ENCODE measurements at regions not wholly inside any gene's neighbourhood (a gene's known extent, or its start where the extent isn't known, plus 50 kb on each side); places are given as distances from the start of the nearest gene placed in this dataset.
"Not testable (repeated sequence)": the region's sequence is repeated elsewhere in the genome, so short reads cannot be mapped to it uniquely, and the experiment has no call there.

DNA sequence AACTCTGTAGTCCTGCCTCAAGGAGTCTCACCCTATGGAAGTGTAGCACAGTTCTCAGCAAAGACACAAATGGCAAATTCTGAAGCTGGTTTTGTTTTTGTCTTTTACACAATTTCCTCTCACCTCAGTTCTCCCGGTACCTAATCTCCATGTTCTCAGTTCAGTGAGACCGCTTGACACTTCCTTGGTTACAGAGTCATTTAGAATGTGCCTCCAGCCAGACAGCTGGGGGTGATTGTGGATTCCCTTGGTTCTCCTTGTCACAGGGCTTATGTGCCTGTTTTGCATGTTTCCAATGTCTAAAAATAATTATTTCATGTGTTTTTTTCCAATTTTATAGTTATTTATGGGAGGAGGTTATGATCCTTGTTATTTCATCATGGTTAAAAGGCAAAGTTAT is 379.5 kb upstream of the MAP2 start:
- no peak for DNase-seq (ENCODE audit: low read depth)

DNA sequence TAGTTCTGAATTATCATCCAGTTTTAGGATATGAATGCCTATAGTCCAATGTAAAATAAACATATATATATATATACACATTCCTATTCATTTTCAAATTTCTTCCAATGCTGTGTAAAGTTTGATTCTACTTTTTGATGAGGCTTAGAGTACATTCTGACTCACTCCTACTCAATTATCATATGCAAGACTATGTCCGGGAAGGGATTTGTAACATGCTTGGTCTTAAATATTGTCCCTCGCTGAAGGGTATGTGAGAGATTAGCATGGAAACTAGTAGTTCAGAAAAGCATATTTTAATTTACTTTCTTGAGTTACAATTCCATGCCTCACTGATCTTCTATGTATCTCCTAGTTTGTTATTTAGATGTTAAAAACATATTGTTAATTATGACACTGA is 377.7 kb upstream of the MAP2 start:
- no peak for DNase-seq (ENCODE audit: low read depth)

DNA sequence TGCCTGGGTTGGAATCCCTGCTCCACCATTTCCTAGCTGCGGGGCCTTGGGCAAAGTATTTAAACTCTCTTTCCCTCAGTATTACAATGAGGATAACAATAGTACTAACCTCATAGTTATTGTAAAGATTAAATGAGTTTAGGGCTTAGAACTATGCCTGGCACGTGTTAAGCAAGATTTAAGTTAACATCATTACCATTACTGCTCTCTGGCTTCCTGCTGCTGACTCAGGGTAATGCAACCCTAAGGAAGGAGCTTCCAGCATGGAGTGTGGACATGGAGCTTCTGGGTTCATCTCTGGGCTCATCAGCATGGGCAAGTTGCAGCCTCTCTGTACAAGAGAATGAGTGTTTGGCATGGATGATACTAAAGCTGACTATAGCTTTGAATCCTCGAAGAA is 374.2 kb upstream of the MAP2 start:
- DNase-seq (ENCODE audit: low read depth): no peak

DNA sequence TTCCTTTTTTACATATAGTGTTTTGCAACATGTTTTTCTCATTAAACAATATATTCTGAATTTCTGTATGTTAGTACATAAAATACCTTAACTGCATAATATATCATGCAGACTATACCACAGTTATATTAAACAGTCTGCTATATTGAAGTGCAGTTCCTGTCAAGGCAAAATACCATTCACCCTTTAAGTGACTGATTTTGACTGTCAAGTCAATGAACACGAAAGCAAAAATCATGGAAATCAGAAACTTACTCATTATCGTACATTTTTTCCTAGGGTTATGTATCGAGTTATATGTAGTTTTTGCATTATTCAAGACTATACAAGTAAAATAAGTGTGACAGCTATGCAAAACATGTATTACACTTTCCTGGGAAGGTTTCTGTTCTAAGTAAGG is 361.6 kb upstream of the MAP2 start:
- no peak for DNase-seq (ENCODE audit: low read depth)

DNA sequence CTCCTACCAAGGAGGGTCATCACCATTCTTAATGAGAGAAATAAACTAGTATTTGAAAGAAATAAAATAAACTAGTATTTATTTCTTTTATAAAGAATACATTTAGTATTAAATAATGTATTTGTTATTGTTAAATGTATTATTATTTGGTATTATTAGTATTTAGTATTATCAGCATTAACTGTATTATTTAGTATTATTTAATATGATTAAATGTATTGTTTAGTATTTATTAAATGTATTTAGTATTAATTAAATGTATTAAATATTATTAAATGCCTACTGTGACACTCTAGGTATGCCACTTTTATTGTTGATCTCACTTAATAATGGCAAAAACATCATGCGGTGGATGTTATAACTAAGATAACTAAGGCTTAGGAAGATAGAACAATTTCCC is 353.6 kb upstream of the MAP2 start:
- no peak for DNase-seq (ENCODE audit: low read depth)

DNA sequence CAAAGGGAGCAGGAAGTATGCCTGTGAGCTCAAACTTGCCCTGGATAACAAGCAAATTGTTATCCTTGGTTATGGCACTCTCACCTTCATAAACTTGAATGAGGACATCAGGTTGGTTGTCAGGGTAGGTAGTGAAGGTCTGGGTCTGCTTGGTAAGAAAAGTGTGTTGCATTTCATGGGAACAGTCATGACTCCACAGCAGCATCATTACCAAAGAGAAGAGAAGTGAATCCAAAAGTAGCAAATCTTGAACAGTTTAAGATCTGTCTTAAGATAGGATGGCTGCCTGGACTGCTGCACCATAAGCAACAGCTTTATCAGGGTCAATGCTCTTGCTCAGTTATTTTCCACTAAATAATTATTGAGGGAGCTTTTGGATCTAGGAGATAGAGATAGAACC is 350.7 kb upstream of the MAP2 start:
- DNase-seq (ENCODE audit: low read depth): no peak

DNA sequence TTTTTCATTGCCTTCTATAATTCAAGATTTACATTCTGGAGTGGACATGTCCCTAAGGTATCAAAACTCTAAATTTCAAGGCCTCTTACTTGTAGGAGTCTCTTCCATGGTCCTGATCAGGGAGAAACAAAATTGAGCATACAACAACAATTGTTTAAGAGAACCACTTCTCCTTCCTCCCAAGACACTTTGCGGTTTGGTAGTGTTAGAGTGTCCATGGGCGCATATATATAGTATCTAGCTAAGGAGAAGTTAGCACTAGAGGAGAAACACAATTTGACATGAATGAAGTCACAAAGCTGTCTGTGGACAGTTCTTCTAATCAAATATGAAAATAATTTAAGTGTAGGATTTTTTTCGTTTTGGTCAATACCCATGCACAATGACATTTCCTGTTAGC is 349.1 kb upstream of the MAP2 start:
- DNase-seq (ENCODE audit: low read depth): no peak

DNA sequence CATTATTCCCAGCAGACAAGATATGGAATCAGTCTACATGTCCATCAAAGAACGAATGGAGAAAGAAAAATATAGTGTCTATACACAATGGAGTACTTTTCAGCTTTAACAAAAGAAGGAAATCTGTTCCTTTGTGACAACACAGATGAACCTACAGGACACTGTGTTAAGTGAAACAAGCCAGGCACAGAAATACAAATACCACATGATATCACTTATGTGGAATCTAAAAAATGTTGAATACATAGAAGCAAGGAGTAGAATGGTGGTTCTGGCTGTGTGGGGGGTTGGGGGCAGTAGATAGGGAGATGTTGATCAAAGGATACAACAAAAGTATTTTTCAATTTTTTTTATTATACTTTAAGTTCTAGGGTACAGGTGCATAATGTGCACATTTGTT is 347.7 kb upstream of the MAP2 start:
- no peak for DNase-seq (ENCODE audit: low read depth)

DNA sequence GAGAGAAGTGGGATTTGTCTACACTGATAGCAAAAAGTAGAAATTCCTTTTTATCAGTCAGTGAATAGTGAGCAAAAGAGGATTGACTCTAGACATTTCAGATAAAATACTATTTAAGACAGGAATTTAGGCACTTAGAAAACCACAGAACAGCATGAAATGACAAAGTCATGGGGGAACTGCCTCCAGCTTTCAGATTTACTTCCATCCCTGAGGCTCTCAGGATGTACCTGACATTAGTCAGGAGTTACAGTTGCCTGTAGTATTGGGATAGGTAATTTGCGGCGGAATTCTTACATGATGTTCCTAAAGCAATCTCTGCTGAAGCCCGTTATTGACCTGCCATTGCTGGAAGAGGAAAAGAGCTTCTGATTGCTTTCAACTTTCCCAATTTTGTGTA is 337.1 kb upstream of the MAP2 start:
- DNase-seq (ENCODE audit: low read depth): no peak

DNA sequence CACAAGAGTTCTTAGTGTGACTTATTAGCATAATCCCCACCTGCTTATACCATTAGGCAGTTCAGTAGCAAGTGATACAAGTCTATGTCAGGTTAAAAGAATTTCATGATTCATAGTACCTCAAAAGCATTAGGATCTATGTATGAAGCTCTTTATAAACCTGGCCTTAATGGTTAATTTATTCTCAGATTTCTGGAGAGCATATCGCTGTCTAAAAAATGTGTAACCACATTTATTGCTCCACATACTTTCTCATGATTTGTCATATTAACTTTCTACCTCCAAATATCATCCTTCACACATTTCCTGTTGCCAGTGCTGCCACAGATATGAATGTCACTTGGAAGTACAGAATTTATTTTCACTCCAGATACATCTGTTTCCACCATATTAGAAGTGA is 332.8 kb upstream of the MAP2 start:
- peak; percentile 61 for DNase-seq (ENCODE audit: low read depth)

DNA sequence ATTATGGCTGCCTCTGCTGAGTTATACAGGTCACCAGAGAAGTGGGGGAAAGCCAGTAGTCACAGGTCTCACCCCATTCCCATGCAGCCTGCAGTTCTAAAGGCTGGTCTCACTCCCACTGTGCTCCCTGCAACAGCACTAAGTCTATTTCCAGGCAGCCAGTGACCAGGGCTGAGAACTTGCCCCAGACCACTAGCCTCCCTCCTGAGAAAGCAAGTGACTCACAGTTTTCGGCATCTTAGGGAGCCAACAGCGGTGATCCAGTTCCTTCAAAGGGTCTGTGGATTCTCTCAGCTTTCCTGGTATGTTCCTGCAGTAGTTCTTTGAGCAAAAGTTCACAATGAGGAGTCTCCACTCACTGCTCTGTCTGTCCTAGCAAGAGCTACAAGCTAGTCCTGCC is 329.6 kb upstream of the MAP2 start:
- peak; percentile 69 for DNase-seq (ENCODE audit: low read depth)

DNA sequence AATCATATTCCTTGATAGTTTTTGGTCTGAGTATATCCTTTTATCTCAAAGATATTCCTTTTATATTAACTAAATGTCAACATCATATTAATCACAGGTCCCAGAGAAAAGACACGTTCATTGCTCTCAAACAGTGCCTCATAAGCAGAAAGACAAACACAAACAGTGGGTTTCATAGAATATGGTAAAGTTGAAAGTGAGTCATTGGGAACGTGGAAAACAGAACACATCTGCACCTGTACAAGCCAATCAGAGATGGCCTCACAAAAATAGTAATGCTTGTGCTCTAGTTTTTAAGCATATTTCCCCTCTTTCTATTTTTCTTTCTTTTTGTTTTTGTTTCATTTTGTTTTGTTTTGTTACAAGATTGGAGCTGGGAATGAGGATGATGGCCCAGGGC is 328.4 kb upstream of the MAP2 start:
- no peak for DNase-seq (ENCODE audit: low read depth)

DNA sequence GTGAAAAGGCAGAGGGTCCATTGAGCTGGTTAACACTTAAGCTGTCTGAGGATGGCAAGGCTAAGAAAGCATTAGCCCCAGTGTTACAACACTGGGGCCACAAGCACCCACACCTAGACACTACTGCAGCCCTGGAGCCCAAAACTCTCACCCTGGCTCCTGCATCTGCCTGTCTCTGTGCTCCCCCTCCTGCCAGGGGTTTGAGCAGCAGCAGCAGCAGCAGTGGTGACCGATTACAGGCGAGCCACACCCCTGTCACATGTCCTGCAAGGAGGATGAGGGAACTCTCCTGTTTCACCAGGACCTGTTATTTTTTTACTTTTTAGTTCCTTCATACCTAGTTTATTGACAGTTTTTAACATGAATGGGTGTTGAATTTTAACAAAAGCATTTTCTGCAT is 326.7 kb upstream of the MAP2 start:
- DNase-seq (ENCODE audit: low read depth): no peak

DNA sequence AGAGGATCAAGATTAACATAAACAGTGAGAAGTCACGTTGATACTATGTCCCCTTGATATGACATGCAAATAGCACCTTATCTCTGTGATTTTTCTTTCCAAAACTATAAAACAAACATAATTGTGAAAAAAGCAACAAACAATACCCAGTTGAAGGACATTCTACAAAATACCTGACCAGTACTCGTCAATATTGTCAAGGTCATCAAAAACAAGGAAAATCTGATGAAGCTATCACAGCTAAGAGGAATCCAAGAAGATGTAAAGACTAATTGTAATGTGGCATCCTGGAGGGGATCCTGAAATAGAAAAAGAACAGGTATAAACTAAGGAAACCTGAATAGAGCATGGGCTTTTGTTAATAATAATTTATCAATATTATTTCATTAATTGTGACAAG is 321.5 kb upstream of the MAP2 start:
- DNase-seq (ENCODE audit: low read depth): no peak

DNA sequence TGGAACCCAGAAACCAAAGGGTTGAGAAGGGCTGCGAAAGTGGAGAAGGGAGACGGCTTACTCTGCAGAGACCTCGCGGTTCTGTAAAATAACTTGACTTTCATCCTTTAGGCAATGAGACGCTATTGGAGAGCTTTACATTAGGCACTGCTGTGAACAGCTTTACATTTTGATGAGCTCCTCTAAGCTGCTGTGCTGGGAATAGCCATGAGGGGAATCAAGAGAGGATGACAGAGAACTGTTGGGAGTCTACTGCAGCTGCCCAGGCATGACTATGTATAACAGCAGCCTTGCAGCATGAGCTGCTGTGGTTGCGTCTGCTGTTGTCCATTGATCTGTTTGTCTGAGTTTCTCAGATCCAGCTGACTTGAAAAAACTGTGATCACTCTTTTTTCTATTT is 310.8 kb upstream of the MAP2 start:
- no peak for DNase-seq (ENCODE audit: low read depth)

DNA sequence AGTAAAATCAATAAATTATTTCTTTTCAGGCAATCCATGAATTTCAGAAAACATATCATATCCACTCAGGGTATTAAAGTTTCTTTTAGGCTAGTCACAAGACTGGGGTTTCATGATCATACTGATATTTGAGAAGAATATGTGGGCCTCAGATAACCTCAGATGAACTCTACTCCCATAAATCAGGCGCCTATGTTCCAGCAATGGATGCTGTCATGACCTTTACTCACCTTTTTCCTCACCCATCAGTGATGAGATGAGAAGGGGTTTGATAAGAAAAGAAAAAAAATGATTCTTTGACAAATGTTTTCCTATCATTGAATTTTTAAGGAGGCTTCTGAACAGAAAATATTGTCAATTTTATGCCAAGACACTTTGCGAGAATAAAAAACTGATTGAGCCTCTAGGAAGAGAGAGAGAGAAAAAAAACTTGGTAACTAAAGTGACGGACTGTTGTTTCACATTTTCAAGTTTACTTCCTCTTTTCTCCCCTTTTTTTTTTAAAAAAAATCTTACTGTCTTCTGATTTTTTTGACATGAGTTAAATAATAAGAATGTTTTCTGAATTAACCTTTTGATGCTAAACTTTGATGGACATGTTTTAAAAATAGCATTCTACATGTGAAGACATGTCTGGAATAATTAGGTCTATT is 309.1 kb upstream of the MAP2 start:
- DNase-seq (ENCODE audit: low read depth): no peak

DNA sequence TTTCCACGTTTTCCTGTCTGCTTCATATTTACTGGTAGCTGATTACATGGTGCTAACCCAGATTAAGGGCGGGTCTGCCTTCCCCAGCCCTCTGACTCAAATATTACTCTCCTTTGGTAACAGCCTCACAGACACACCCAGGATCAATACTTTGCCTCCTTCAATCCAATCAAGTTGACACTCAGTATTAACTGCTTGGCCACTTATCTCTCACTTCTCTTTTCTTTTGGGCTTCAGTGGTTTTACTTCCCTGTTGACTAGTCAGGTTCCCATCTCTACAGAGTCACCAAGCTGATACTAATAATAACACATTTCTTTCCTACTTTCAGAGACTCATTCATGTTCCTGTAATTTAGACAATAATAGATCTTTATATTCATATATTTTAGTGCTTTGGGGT is 302.2 kb upstream of the MAP2 start:
- DNase-seq (ENCODE audit: low read depth): no peak

DNA sequence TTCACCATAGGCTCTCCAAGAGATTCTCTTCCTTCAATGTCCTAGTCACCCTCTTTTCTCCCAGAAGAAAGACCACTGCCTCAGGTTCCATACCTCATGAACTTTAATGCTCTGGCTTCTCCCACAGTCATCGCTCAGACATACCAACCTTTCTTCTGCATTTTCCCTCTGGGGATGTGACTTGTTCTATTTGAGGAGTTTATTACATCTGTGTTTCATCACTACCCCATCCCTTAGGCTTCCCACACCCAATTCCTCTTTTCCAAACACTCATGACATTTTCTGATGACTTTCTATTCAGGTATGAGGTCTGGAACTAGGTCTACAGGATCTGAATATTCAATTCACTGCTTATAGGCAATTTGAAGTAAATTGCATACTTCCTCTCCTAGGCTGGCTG is 298.6 kb upstream of the MAP2 start:
- no peak for DNase-seq (ENCODE audit: low read depth)

DNA sequence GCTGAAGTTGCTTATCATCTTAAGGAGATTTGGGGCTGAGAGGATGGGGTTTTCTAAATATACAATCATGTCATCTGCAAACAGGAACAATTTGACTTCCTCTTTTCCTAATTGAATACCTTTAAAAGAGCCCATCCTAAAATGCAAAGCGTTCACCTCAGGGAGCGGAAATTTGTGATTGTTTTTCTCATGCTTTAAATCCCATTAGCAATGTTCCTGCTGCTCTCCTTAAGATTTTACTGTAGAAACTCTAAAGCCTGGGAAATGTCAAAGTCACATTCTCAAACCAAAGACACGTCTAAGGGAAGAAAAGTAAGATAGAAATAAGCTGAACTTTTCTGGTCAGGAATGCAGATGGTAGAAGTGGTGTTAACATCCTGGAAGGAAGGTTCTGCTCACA is 285.8 kb upstream of the MAP2 start:
- DNase-seq (ENCODE audit: low read depth): no peak

DNA sequence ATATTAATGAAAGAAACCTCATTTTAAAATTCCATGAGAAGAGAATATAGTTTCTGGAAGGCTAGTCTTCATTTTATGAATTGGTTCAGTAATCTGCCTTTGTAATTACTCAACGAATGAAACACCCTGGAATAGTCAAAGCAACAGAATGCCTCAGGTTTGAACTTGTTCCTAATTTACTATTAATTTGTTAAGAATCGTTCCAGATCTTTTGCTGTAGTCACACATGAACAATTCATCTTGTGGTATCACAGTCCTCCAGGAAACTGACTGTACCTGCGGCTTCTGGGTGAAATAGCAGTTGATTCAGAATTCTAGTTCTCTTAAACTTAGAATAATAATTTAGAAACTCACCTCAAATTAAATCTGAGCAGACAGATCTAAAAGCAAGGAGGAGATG is 282.7 kb upstream of the MAP2 start:
- no peak for DNase-seq (ENCODE audit: low read depth)

DNA sequence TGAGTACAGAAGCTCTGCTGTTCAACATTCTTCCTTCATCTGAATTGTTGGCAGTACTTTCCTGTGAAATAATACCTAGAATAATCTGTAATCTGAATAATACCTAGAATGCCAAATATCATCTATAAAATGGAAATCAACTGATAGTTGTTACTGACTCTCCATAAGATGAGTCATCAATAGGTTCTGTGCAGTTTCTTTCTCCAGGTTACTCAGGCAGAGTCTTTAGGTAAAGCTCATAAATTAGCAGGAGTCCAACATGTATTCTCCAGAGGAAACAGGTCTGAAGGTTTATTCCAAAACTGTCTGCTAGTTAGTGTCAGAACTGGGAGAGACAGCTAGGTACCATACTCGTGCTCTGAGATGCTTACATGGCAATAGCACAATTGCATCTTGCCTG is 282.0 kb upstream of the MAP2 start:
- no peak for DNase-seq (ENCODE audit: low read depth)

DNA sequence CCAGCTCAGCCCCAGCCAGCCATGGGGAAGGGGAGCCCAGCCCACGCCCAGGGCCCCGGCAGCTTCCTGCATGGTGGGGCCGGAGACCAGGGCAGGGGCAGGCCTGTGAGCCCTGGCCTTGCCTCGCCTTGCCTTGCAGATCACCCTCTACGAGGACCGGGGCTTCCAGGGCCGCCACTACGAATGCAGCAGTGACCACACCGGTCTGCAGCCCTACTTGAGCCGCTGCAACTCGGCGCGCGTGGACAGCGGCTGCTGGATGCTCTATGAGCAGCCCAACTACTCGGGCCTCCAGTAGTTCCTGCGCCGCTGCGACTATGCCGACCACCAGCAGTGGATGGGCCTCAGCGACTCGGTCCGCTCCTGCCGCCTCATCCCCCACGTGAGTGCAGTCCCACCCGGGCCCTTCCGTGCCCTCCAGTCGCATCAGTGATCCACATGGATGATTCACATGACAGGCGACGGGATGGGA is 278.6 kb upstream of the MAP2 start:
- not testable (repeated sequence) for DNase-seq (ENCODE audit: low read depth)

DNA sequence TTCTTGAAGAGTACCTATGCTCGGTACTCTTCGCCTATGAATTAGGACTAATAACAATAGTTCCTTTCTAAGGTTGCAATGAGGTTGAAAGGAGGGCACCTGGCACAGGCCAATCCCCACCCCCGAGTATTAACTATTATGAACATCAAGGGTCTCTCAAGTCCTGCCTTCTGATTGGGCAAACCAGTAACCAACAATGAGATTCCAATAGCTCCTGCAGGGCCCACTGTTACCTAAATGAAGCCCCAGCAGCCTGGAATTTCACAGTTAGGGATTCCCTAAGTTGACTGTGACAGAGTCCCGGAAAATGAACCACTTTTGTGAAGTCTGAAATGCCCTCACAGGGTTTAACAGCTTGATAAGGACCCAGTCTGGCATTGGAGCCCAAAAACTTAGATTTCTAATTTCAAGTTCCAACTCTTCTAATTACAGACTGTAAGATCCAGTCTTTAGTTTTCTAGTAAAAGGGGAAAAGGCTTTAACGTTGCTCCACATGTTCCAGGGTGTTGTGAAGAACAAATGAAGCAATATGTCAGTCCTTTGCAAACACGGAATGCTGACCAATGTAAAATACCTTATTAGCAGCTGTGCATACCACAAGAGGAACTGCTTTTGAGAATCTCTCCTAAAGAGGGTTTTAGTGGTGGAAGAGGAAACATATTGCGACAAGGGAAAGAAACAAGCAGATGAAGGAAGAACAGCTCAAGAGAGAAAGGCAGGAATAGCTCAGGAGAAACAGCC is 277.7 kb upstream of the MAP2 start:
- no peak for DNase-seq (ENCODE audit: low read depth)

All from HT1080 (cell line).